Common myeloid progenitor, CD34-positive (primary cell): ENCODE measurements at regions not wholly inside any gene's neighbourhood (a gene's known extent, or its start where the extent isn't known, plus 50 kb on each side); places are given as distances from the start of the nearest gene placed in this dataset.

ENCODE experiments used
- CTCF ChIA-PET: fragments of 350-600 bp; sonication (Branson Sonifier 250); formaldehyde crosslinking; loops from one replicate; lab custom pipeline; 2021; ENCODE audit warnings: antibody characterized with exemption; lab: Charles Lee
- POLR2A ChIA-PET: fragments of 350-600 bp; sonication (Branson Sonifier 250); formaldehyde crosslinking; loops from one replicate; lab custom pipeline; 2021; ENCODE audit warnings: antibody characterized with exemption; lab: Charles Lee
- DNase-seq, 3 donors: peaks; one replicate each; pipeline versions ENCODE4 v3.0.0 to v3.0.0-alpha.2; 2013
- H3K27ac ChIP-seq, 2 experiments: 1 replicate in 1 of 2; 2 replicates in 1 of 2; pipeline ENCODE4 v1.7.0; 2013; ENCODE audit warnings: inconsistent platforms in 2 of 2, low read length in 2 of 2, mild to moderate bottlenecking in 2 of 2, low read depth in 1 of 2, moderate library complexity in 1 of 2; ENCODE audit not compliant: severe bottlenecking in 2 of 2, insufficient read depth in 1 of 2, poor library complexity in 1 of 2
- H3K27me3 ChIP-seq, 5 experiments: replicated peaks in 2 of 5; 1 replicate in 3 of 5; 2 replicates in 2 of 5; pipeline versions ENCODE4 v1.6.1 to v1.7.0; 2013; ENCODE audit warnings: low read length in 4 of 5, mild to moderate bottlenecking in 2 of 5, moderate library complexity in 2 of 5, inconsistent platforms in 1 of 5; ENCODE audit not compliant: insufficient read depth in 5 of 5, control insufficient read depth in 4 of 5
- H3K36me3 ChIP-seq, 4 experiments: 1 replicate in 2 of 4; 2 replicates in 2 of 4; pipeline versions ENCODE4 v1.6.1 to v1.7.0; 2013; ENCODE audit warnings: low read length in 3 of 4, control low read depth in 1 of 4, mild to moderate bottlenecking in 1 of 4; ENCODE audit not compliant: control insufficient read depth in 4 of 4, insufficient read depth in 4 of 4
- H3K4me1 ChIP-seq, 4 experiments: 1 replicate in 3 of 4; 2 replicates in 1 of 4; pipeline versions ENCODE4 v1.6.1 to v1.7.1; 2013; ENCODE audit warnings: low read length in 3 of 4, mild to moderate bottlenecking in 3 of 4, control low read depth in 1 of 4, inconsistent platforms in 1 of 4, moderate library complexity in 1 of 4; ENCODE audit not compliant: control insufficient read depth in 4 of 4, insufficient read depth in 4 of 4; ENCODE audit errors: control extremely low read depth in 1 of 4
- H3K4me3 ChIP-seq, 7 experiments: 1 replicate in 4 of 7; 2 replicates in 3 of 7; pipeline versions ENCODE4 v1.5.1 to v1.7.0; 2013; ENCODE audit warnings: mild to moderate bottlenecking in 7 of 7, low read length in 6 of 7, moderate library complexity in 6 of 7, inconsistent platforms in 2 of 7, low read depth in 2 of 7, control low read depth in 1 of 7; ENCODE audit not compliant: insufficient read depth in 4 of 7, control insufficient read depth in 1 of 7; ENCODE audit errors: extremely low read depth in 1 of 7
- H3K9me3 ChIP-seq, 5 experiments: 1 replicate in 4 of 5; 2 replicates in 1 of 5; pipeline versions ENCODE4 v1.6.1 to v1.7.1; 2013; ENCODE audit warnings: low read length in 4 of 5, mild to moderate bottlenecking in 2 of 5, inconsistent platforms in 1 of 5, low read depth in 1 of 5, moderate library complexity in 1 of 5; ENCODE audit not compliant: control insufficient read depth in 4 of 5, insufficient read depth in 2 of 5; ENCODE audit errors: control extremely low read depth in 1 of 5
- WGBS: methylation state at CpG from one replicate; pipeline ENCODE4 v1.1.5; 2013; ENCODE audit not compliant: insufficient coverage; 5-methylcytosine and 5-hydroxymethylcytosine counted together

GRCh38 chr11:134950692-134951304 is 538.8 kb upstream of the B3GAT1 start:
- Histone ChIP-seq H3K9me3 (no peaks in the 10 kb centered on the region), H3K4me1 (no peaks in the 10 kb centered on the region), H3K27ac (no peak overlapping the region), H3K27me3 (peaks cover 0 to 11% (median 0%) of the 10 kb centered on the region in 5 experiments), H3K4me3 (no peak overlapping the region), H3K36me3 (no peaks in the 10 kb centered on the region)
- CTCF ChIA-PET, result no interaction called here
- DNase-seq, result no peak
- 81% methylated on average over 7 of the region's 8 CpGs for WGBS
- POLR2A ChIA-PET, result no interaction called here

DNA sequence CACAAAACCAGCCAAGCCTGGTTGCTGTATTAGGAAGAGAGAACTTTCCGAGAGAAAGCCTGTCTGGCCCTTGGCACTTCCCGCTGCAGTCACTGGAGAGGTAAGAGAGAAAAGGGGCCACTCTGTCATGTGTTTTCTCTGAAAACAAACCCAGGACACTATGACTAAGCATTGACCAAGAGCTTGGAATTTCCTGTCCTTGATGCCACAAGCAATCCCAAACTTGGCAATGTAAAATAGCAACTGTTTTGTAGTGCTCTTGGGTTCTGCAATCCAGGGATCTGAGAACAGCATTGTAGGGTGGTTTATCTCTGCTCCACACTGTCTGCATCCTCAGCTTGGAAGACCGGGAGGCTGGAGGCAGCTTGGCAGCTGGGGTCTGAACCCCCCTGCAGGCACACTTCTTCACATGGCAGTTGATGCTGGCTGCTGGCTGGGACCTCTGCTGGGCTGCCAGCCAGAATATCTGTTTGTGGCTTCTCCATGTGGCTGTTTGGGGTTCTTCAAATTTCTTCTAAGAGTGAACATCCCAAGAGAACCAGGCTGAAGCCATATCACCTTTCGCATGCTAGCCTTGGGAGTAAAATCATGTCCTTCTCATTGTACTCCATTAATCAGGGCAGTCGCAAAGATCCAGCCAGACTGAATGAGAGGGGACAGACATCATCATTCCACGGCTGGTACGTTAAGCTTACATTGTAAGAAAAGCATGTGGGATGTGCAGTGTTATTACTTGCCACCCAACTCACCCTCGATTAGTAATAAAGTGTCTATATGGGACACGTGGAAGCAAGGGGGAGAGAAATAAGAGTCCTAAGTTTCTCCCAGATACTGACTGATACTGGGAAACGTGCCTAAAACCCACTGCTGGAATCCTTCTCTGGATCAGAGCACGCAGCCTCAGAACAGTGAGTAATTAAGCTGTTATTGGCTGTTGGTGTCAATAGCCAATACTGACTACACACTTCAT is 537.4 kb upstream of the B3GAT1 start:
- DNase-seq, result no peak
- H3K9me3 ChIP-seq, result no peaks in the 10 kb centered on the region
- ChIA-PET POLR2A (interaction anchor here (1.2 kb wide), 1 partner anchor 42 kb away, joined by 4 read pairs; no protein-coding TSS in a partner anchor), CTCF (no interaction called here)
- no peak overlapping the region for H3K27ac ChIP-seq
- H3K4me1 ChIP-seq, result no peaks in the 10 kb centered on the region
- H3K27me3 ChIP-seq, result peaks cover 0 to 11% (median 0%) of the 10 kb centered on the region in 5 experiments
- no peak overlapping the region for H3K4me3 ChIP-seq
- no peaks in the 10 kb centered on the region for H3K36me3 ChIP-seq
- WGBS, result 68% methylated on average over 9 of the region's 11 CpGs

- POLR2A ChIA-PET, result no interaction called here
- Histone ChIP-seq H3K9me3 (no peaks in the 10 kb centered on the region), H3K4me3 (no peak overlapping the region), H3K27me3 (peaks cover 0 to 17% (median 0%) of the 10 kb centered on the region in 5 experiments), H3K36me3 (no peaks in the 10 kb centered on the region), H3K27ac (no peak overlapping the region), H3K4me1 (no peaks in the 10 kb centered on the region)
- WGBS, result 91% methylated on average over 8 of the region's 10 CpGs
- DNase-seq, result no peak
- CTCF ChIA-PET, result no interaction called here
These were observed 535.5 kb upstream of the B3GAT1 start for GRCh38 chr11:134947556-134947955.

GRCh38 chr11:134945993-134946392 is 534.0 kb upstream of the B3GAT1 start:
- Histone ChIP-seq H3K9me3 (no peaks in the 10 kb centered on the region), H3K27me3 (peaks cover 0 to 17% (median 0%) of the 10 kb centered on the region in 5 experiments), H3K4me1 (no peaks in the 10 kb centered on the region), H3K4me3 (no peak overlapping the region), H3K36me3 (no peaks in the 10 kb centered on the region), H3K27ac (no peak overlapping the region)
- WGBS, result 59% methylated on average over 6 of the region's 9 CpGs
- CTCF ChIA-PET, result no interaction called here
- POLR2A ChIA-PET, result no interaction called here
- no peak for DNase-seq

DNA sequence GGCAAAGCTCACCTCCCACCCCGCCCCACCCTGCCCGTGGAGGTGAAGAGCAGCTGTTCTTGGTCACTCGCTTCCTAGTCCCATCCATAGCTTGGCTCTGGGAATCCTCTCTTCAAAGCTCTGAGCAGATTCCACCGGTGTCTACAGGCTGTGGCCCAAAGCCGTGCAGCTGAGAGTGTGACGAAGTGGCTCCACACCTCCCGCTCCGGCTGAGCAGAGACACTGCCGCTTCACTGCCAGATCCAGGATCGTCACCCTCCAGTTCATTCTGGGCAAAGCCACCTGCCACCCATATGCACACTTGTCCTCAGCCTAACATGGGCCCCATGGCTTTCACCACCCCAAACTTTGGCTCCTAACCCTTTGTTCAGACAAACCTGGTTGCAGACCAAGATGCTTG is 532.9 kb upstream of the B3GAT1 start:
- POLR2A ChIA-PET, result no interaction called here
- no peak overlapping the region for H3K27ac ChIP-seq
- WGBS, result 98% methylated on average over 8 of the region's 10 CpGs
- CTCF ChIA-PET, result no interaction called here
- no peak for DNase-seq
- peaks cover 0 to 16% (median 0%) of the 10 kb centered on the region in 5 experiments for H3K27me3 ChIP-seq
- no peaks in the 10 kb centered on the region for H3K4me1 ChIP-seq
- no peaks in the 10 kb centered on the region for H3K36me3 ChIP-seq
- H3K9me3 ChIP-seq, result no peaks in the 10 kb centered on the region
- H3K4me3 ChIP-seq, result no peak overlapping the region

DNA sequence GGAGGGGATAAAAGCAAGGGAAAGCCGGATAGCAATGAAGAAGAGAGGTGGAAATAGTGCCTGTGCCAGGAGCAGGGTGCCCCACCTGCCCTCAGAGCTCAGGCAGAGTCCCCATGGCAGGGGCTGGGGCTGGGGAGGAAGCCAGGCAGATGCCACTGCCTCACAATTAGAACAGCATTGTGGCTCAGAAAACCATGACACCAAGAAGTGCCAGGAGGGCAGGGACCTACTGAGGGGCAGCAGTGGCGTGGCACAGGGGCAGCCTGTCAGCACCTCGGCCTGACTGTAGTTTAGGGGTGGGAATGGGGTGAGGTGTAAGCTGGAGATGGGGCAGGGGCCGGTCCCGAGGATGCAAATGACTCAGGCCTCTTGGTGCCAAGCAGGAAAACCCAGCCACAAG is 532.1 kb upstream of the B3GAT1 start:
- Histone ChIP-seq H3K27ac (no peak overlapping the region), H3K4me1 (no peaks in the 10 kb centered on the region), H3K27me3 (peaks cover 0 to 10% (median 0%) of the 10 kb centered on the region in 5 experiments), H3K9me3 (no peaks in the 10 kb centered on the region), H3K36me3 (no peaks in the 10 kb centered on the region), H3K4me3 (no peak overlapping the region)
- WGBS, result 60% methylated on average over 2 of the region's 5 CpGs
- no peak for DNase-seq
- POLR2A ChIA-PET, result no interaction called here
- CTCF ChIA-PET, result no interaction called here

- no peak overlapping the region for H3K27ac ChIP-seq
These were observed 531.5 kb upstream of the B3GAT1 start for GRCh38 chr11:134943544-134943943.

More at GRCh38 chr11:134943544-134943943, 531.5 kb upstream of the B3GAT1 start:
- CTCF ChIA-PET, result no interaction called here
- no peaks in the 10 kb centered on the region for H3K36me3 ChIP-seq
- WGBS, result 100% methylated on average over 4 of the region's 6 CpGs
- H3K9me3 ChIP-seq, result no peaks in the 10 kb centered on the region
- POLR2A ChIA-PET, result no interaction called here
- H3K27me3 ChIP-seq, result peaks cover 0 to 10% (median 0%) of the 10 kb centered on the region in 5 experiments
- no peak for DNase-seq
- no peak overlapping the region for H3K4me3 ChIP-seq
- no peaks in the 10 kb centered on the region for H3K4me1 ChIP-seq
